HepG2 (cell line): ENCODE measurements at regions not wholly inside any gene's neighbourhood (a gene's known extent, or its start where the extent isn't known, plus 50 kb on each side); places are given as distances from the start of the nearest gene placed in this dataset.

Experiments
- ATAC-seq: fragments of 200-7000 bp; cut with Tn5 transposase; 3 replicates; pipeline ENCODE4 v1.9.1; 2020; ENCODE audit warnings: mild to moderate bottlenecking, moderate library complexity
- BruUV-seq: library from RNA; stranded (reverse); fragments of 400-500 nt; replicated peaks from 2 replicates; lab custom pipeline; 2021; lab: Mats Ljungman, UMichigan
- CTCF ChIA-PET: fragments of 300-600 bp; formaldehyde crosslinking; extraction: SDS; loops from one replicate; lab custom pipeline; 2021; ENCODE audit warnings: low total read pairs, inconsistent platforms, low intra/inter-chr PET ratio; lab: Yijun Ruan, JAX
- POLR2A ChIA-PET: fragments of 350-600 bp; sonication (Branson Sonifier 250); formaldehyde crosslinking; loops from one replicate; lab custom pipeline; 2020; ENCODE audit warnings: antibody characterized with exemption, inconsistent platforms; lab: Yijun Ruan, JAX
- DNase-seq: peaks from one replicate; pipeline ENCODE4 v3.0.0-alpha.2; 2015; ENCODE audit warnings: low spot score
- FAIRE-seq: peaks from 3 replicates; lab custom pipeline; 2011; peaks lifted over from hg19 to GRCh38; lab: Jason Lieb, UNC
- H2AFZ ChIP-seq: one replicate; pipeline ENCODE4 v1.6.1; 2011; ENCODE audit warnings: low read length, inconsistent platforms
- H3K27ac ChIP-seq: fragments of 300-600 bp; 3 replicates; pipeline ENCODE4 v1.8.0; 2011; ENCODE audit warnings: mixed run types, mild to moderate bottlenecking, mixed read lengths, low read length, inconsistent platforms; ENCODE audit not compliant: insufficient read depth; ENCODE audit errors: extremely low read length
- H3K27me3 ChIP-seq, 2 experiments: fragments of 200-600 bp in 1 of 2; 2 replicates in 1 of 2; 3 replicates in 1 of 2; pipeline versions ENCODE4 v1.6.0 to v1.8.0; 2011; ENCODE audit warnings: low read length in 2 of 2, mild to moderate bottlenecking in 2 of 2, moderate library complexity in 2 of 2, inconsistent platforms in 1 of 2; ENCODE audit not compliant: insufficient read depth in 2 of 2, control insufficient read depth in 1 of 2
- H3K36me3 ChIP-seq, 2 experiments: fragments of 200-600 bp in 1 of 2; replicated peaks in 1 of 2; 2 replicates in 1 of 2; 3 replicates in 1 of 2; pipeline versions ENCODE4 v1.5.1 to v1.8.0; 2011; ENCODE audit warnings: low read length in 2 of 2, inconsistent platforms in 1 of 2; ENCODE audit not compliant: insufficient read depth in 2 of 2, control insufficient read depth in 1 of 2
- H3K4me1 ChIP-seq: 2 replicates; pipeline ENCODE4 v1.5.1; 2012; ENCODE audit warnings: low read length, inconsistent platforms; ENCODE audit not compliant: insufficient read depth
- H3K4me2 ChIP-seq: 2 replicates; pipeline ENCODE4 v1.6.0; 2011; ENCODE audit warnings: low read depth, low read length, inconsistent platforms
- H3K4me3 ChIP-seq, 3 experiments: fragments of 200-600 bp in 1 of 3; sonication (generic), shearing (Covaris generic) in 1 of 3; replicated peaks in 1 of 3; 2 replicates each; pipeline ENCODE4 v1.5.1; 2011 to 2016; ENCODE audit warnings: low read length in 3 of 3, inconsistent platforms in 2 of 3, low read depth in 2 of 3, mild to moderate bottlenecking in 2 of 3, control low read depth in 1 of 3, mixed read lengths in 1 of 3; ENCODE audit not compliant: insufficient read depth in 1 of 3
- H3K79me2 ChIP-seq: one replicate; pipeline ENCODE4 v1.6.1; 2011; ENCODE audit warnings: low read length, inconsistent platforms; ENCODE audit not compliant: insufficient read depth
- H3K9ac ChIP-seq: 2 replicates; pipeline ENCODE4 v1.6.0; 2011; ENCODE audit warnings: mild to moderate bottlenecking, low read depth, low read length, inconsistent platforms; ENCODE audit not compliant: insufficient read depth
- H3K9me3 ChIP-seq: 2 replicates; pipeline ENCODE4 v1.5.1; 2012; ENCODE audit warnings: mild to moderate bottlenecking, low read length
- H4K20me1 ChIP-seq: 2 replicates; pipeline ENCODE4 v1.6.0; 2011; ENCODE audit warnings: inconsistent platforms, mild to moderate bottlenecking, low read length, moderate library complexity; ENCODE audit not compliant: insufficient read depth
- ARHGAP35 ChIP-seq: sonication (generic); formaldehyde crosslinking; IDR thresholded peaks from 2 replicates; pipeline ENCODE4 v1.9.0; 2022; ENCODE audit warnings: mild to moderate bottlenecking, inconsistent platforms, moderate library complexity, missing genetic modification reagents, borderline replicate concordance
- HIC2 ChIP-seq: sonication (generic); formaldehyde crosslinking; IDR thresholded peaks from 2 replicates; pipeline ENCODE4 v1.9.0; 2022; ENCODE audit warnings: low read depth, missing genetic modification reagents
- JARID2 ChIP-seq: sonication (generic); formaldehyde crosslinking; IDR thresholded peaks from 2 replicates; pipeline ENCODE4 v1.8.1; 2023; ENCODE audit warnings: missing genetic modification reagents, inconsistent platforms; ENCODE audit not compliant: insufficient replicate concordance
- MXD4 ChIP-seq: IDR thresholded peaks from 2 replicates; pipeline ENCODE4 v1.6.1; 2016; ENCODE audit warnings: mild to moderate bottlenecking, missing biosample characterization, missing genetic modification reagents
- PAXIP1 ChIP-seq: sonication (generic); formaldehyde crosslinking; conservative IDR thresholded peaks from 2 replicates; pipeline ENCODE4 v1.4.0; 2020; ENCODE audit warnings: mild to moderate bottlenecking, missing genetic modification reagents, moderate library complexity
- RAD21 ChIP-seq: fragments of 450-650 bp; formaldehyde crosslinking; IDR thresholded peaks from 2 replicates; pipeline ENCODE4 v1.5.0; 2020; ENCODE audit warnings: mild to moderate bottlenecking
- REST ChIP-seq, 2 experiments: IDR thresholded peaks; 2 replicates each; pipeline ENCODE4 v1.6.1; 2011 to 2012; ENCODE audit warnings: low read length in 2 of 2, borderline replicate concordance in 1 of 2, low read depth in 1 of 2, mild to moderate bottlenecking in 1 of 2, moderate library complexity in 1 of 2
- SPEN ChIP-seq: sonication (generic); formaldehyde crosslinking; IDR thresholded peaks from 2 replicates; pipeline ENCODE4 v1.5.1; 2020; ENCODE audit warnings: low read depth, mild to moderate bottlenecking, missing genetic modification reagents
- TCF7 ChIP-seq: sonication (generic); IDR thresholded peaks from 2 replicates; pipeline ENCODE4 v1.6.1; 2016; ENCODE audit warnings: antibody characterized with exemption, low read depth
- THRA ChIP-seq: sonication (generic); formaldehyde crosslinking; IDR thresholded peaks from 2 replicates; pipeline ENCODE4 v1.4.0; 2020; ENCODE audit warnings: missing genetic modification reagents, borderline replicate concordance
- ZBTB38 ChIP-seq: sonication (generic); formaldehyde crosslinking; IDR thresholded peaks from 2 replicates; pipeline ENCODE4 v1.5.1; 2020; ENCODE audit warnings: mild to moderate bottlenecking, missing genetic modification reagents
- ZFP36 ChIP-seq: fragments of 150-350 bp; IDR thresholded peaks from 2 replicates; pipeline ENCODE4 v1.6.1; 2018; ENCODE audit warnings: borderline replicate concordance, low read length, low read depth; ENCODE audit not compliant: partially characterized antibody
- WGBS: methylation state at CpG from one replicate; pipeline ENCODE4 v1.1.6; 2017; ENCODE audit warnings: low lambda C conversion rate; 5-methylcytosine and 5-hydroxymethylcytosine counted together
- in situ Hi-C: cut with HindIII; loops from 2 replicates; pipeline ENCODE4 v1.10.0; 2017; ENCODE audit warnings: low pct_unique_long_range_greater_than_20kb; ENCODE audit not compliant: extremely low pct_ligation_motif_present
- intact Hi-C: fragments of 100-400 bp; cut with micrococcal nuclease; formaldehyde crosslinking; loops from one replicate; pipeline ENCODE4 v1.10.0; 2022; ENCODE audit not compliant: unreplicated experiment

- DNase-seq (no peak), ATAC-seq (no peak), FAIRE-seq (no peak)
- 13% methylated on average over 2 of the region's 2 CpGs for WGBS
- intact Hi-C loops (no loop called here), in situ Hi-C loops (no loop called here)
- Histone ChIP-seq H3K9me3 (peaks cover 74% of the 10 kb centered on the region), H3K79me2 (no peaks in the 10 kb centered on the region), H3K4me3 (no peak overlapping the region), H3K9ac (no peak overlapping the region), H3K27me3 (no peaks in the 10 kb centered on the region), H4K20me1 (no peaks in the 10 kb centered on the region), H3K36me3 (no peaks in the 10 kb centered on the region), H3K4me2 (no peak overlapping the region), H2AFZ (no peak overlapping the region), H3K4me1 (no peaks in the 10 kb centered on the region), H3K27ac (no peak overlapping the region)
- CTCF ChIA-PET: no interaction called here
- POLR2A ChIA-PET: no interaction called here
- no TSS peak for BruUV-seq
- TF ChIP-seq SPEN (CRISPR knock-in tag): no peak
- no peak for TF ChIP-seq JARID2
- no peak for TF ChIP-seq ZFP36
- TF ChIP-seq TCF7: no peak
- TF ChIP-seq MXD4: no peak
- no peak for TF ChIP-seq PAXIP1 (CRISPR knock-in tag)
- TF ChIP-seq ZBTB38 (CRISPR knock-in tag): no peak
- no peak for TF ChIP-seq THRA (CRISPR knock-in tag)
- TF ChIP-seq HIC2: no peak
- no peak for TF ChIP-seq ARHGAP35 (CRISPR knock-in tag)
- no peak for TF ChIP-seq RAD21 (CRISPR knock-in tag)
- no peak for TF ChIP-seq REST (IDR thresholded peaks at IDR 0.05; ENCODE audit: borderline replicate concordance in 1 of 2, low read depth in 1 of 2, low read length in 2 of 2)
These were observed 1155.6 kb upstream of the NCAM2 start for GRCh38 chr21:19842601-19843000.
